ENCODE measurements at regions not wholly inside any gene's neighbourhood (a gene's known extent, or its start where the extent isn't known, plus 50 kb on each side); places are given as distances from the start of the nearest gene placed in this dataset.
"Not testable (repeated sequence)": the region's sequence is repeated elsewhere in the genome, so short reads cannot be mapped to it uniquely, and the experiment has no call there.

- H3K4me1 ChIP-seq (ENCODE audit: control insufficient read depth, insufficient read depth, low read length) = no peaks in the 10 kb centered on the region
- H3K9ac ChIP-seq (ENCODE audit: low read length) = no peak overlapping the region
- no peaks in the 10 kb centered on the region for H3K27me3 ChIP-seq (ENCODE audit: control insufficient read depth, insufficient read depth, low read length)
- H3K4me3 ChIP-seq (ENCODE audit: low read length) = no peak overlapping the region
- no peaks in the 10 kb centered on the region for H3K36me3 ChIP-seq (ENCODE audit: control insufficient read depth, insufficient read depth, low read length)
- no peaks in the 10 kb centered on the region for H3K9me3 ChIP-seq (ENCODE audit: control insufficient read depth, low read length)
Observed at GRCh38 chr14:105879867-105880561, 353.6 kb downstream of the TMEM121 start.

GRCh38 chr14:105880616-105881015 is 354.2 kb downstream of the TMEM121 start:
- H3K9ac ChIP-seq (ENCODE audit: low read length) = no peak overlapping the region
- H3K27me3 ChIP-seq (ENCODE audit: control insufficient read depth, insufficient read depth, low read length) = no peaks in the 10 kb centered on the region
- H3K4me3 ChIP-seq (ENCODE audit: low read length) = no peak overlapping the region
- H3K36me3 ChIP-seq (ENCODE audit: control insufficient read depth, insufficient read depth, low read length) = no peaks in the 10 kb centered on the region
- H3K4me1 ChIP-seq (ENCODE audit: control insufficient read depth, insufficient read depth, low read length) = no peaks in the 10 kb centered on the region
- H3K9me3 ChIP-seq (ENCODE audit: control insufficient read depth, low read length) = no peaks in the 10 kb centered on the region

- no peaks in the 10 kb centered on the region for H3K4me1 ChIP-seq (ENCODE audit: control insufficient read depth, insufficient read depth, low read length)
- H3K9me3 ChIP-seq (ENCODE audit: control insufficient read depth, low read length) = no peaks in the 10 kb centered on the region
- no peak overlapping the region for H3K9ac ChIP-seq (ENCODE audit: low read length)
- H3K36me3 ChIP-seq (ENCODE audit: control insufficient read depth, insufficient read depth, low read length) = no peaks in the 10 kb centered on the region
- no peak overlapping the region for H3K4me3 ChIP-seq (ENCODE audit: low read length)
- no peaks in the 10 kb centered on the region for H3K27me3 ChIP-seq (ENCODE audit: control insufficient read depth, insufficient read depth, low read length)
Observed at GRCh38 chr14:105881021-105881930, 354.9 kb downstream of the TMEM121 start.

GRCh38 chr14:105882011-105882410 is 355.6 kb downstream of the TMEM121 start:
- not testable (repeated sequence) for H3K9ac ChIP-seq (ENCODE audit: low read length); H3K4me3 ChIP-seq (ENCODE audit: low read length); H3K9me3 ChIP-seq (ENCODE audit: control insufficient read depth, low read length); H3K27me3 ChIP-seq (ENCODE audit: control insufficient read depth, insufficient read depth, low read length); H3K36me3 ChIP-seq (ENCODE audit: control insufficient read depth, insufficient read depth, low read length); H3K4me1 ChIP-seq (ENCODE audit: control insufficient read depth, insufficient read depth, low read length)

GRCh38 chr14:105882626-105883025 is 356.2 kb downstream of the TMEM121 start:
- no peaks in the 10 kb centered on the region for H3K9me3 ChIP-seq (ENCODE audit: control insufficient read depth, low read length)
- no peaks in the 10 kb centered on the region for H3K4me1 ChIP-seq (ENCODE audit: control insufficient read depth, insufficient read depth, low read length)
- H3K36me3 ChIP-seq (ENCODE audit: control insufficient read depth, insufficient read depth, low read length) = no peaks in the 10 kb centered on the region
- H3K9ac ChIP-seq (ENCODE audit: low read length) = no peak overlapping the region
- no peaks in the 10 kb centered on the region for H3K27me3 ChIP-seq (ENCODE audit: control insufficient read depth, insufficient read depth, low read length)
- no peak overlapping the region for H3K4me3 ChIP-seq (ENCODE audit: low read length)

- H3K9ac ChIP-seq (ENCODE audit: low read length) = no peak overlapping the region
- no peaks in the 10 kb centered on the region for H3K9me3 ChIP-seq (ENCODE audit: control insufficient read depth, low read length)
- no peaks in the 10 kb centered on the region for H3K4me1 ChIP-seq (ENCODE audit: control insufficient read depth, insufficient read depth, low read length)
- no peaks in the 10 kb centered on the region for H3K27me3 ChIP-seq (ENCODE audit: control insufficient read depth, insufficient read depth, low read length)
- no peak overlapping the region for H3K4me3 ChIP-seq (ENCODE audit: low read length)
- no peaks in the 10 kb centered on the region for H3K36me3 ChIP-seq (ENCODE audit: control insufficient read depth, insufficient read depth, low read length)
Observed at GRCh38 chr14:105883066-105884005, 357.0 kb downstream of the TMEM121 start.

- not testable (repeated sequence) for H3K4me3 ChIP-seq (ENCODE audit: low read length); H3K4me1 ChIP-seq (ENCODE audit: control insufficient read depth, insufficient read depth, low read length); H3K27me3 ChIP-seq (ENCODE audit: control insufficient read depth, insufficient read depth, low read length); H3K36me3 ChIP-seq (ENCODE audit: control insufficient read depth, insufficient read depth, low read length); H3K9ac ChIP-seq (ENCODE audit: low read length); H3K9me3 ChIP-seq (ENCODE audit: control insufficient read depth, low read length)
Observed at GRCh38 chr14:105884192-105884807, 357.9 kb downstream of the TMEM121 start.

- no peaks in the 10 kb centered on the region for H3K4me1 ChIP-seq (ENCODE audit: control insufficient read depth, insufficient read depth, low read length)
- H3K27me3 ChIP-seq (ENCODE audit: control insufficient read depth, insufficient read depth, low read length) = no peaks in the 10 kb centered on the region
- no peak overlapping the region for H3K9ac ChIP-seq (ENCODE audit: low read length)
- no peaks in the 10 kb centered on the region for H3K36me3 ChIP-seq (ENCODE audit: control insufficient read depth, insufficient read depth, low read length)
- no peak overlapping the region for H3K4me3 ChIP-seq (ENCODE audit: low read length)
- H3K9me3 ChIP-seq (ENCODE audit: control insufficient read depth, low read length) = no peaks in the 10 kb centered on the region
Observed at GRCh38 chr14:105884808-105885281, 358.5 kb downstream of the TMEM121 start.

DNA sequence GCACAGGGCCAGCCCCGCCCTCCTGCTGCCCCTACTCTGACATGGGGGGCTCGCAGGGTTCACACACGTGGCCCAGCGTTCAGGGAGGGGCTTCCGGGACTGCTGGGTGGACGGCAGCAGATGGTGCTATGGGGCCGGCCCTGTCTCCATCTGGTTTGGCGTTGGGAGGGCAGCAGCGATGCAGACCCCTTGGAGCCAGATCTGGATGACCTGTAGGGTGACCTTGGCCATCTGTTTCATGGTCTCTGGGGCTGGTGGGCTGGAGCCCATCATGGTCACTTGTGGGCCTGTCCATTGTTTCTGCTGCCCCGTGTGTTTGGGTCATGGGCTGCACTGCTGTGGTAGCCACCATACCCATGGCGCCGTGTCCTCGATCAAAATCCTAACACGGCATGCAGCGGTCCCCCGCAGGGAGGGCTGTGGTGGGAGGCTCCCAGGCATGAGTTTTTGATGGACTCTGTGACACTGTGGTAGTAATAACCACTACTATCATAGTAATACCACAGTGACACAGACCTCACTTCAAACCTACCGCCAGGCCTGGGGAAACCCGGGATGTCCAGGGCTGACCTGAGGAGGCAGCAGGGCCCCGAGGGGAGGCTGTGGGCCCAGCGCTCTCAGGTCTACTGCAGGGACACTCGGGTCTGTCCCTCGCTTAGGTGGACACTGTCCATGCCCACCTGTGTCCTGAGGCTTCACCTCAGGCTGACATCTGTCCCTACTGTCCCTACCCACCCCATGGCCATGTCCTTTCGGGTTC is 359.4 kb downstream of the TMEM121 start:
- Histone ChIP-seq H3K9me3 (ENCODE audit: control insufficient read depth, low read length) (no peaks in the 10 kb centered on the region), H3K4me3 (ENCODE audit: low read length) (no peak overlapping the region)

GRCh38 chr14:105886791-105887191 is 360.4 kb downstream of the TMEM121 start:
- not testable (repeated sequence) for H3K9me3 ChIP-seq (ENCODE audit: control insufficient read depth, low read length); H3K36me3 ChIP-seq (ENCODE audit: control insufficient read depth, insufficient read depth, low read length); H3K27me3 ChIP-seq (ENCODE audit: control insufficient read depth, insufficient read depth, low read length)

More for the DNA sequence above, 359.4 kb downstream of the TMEM121 start:
- Histone ChIP-seq H3K9ac (ENCODE audit: low read length) (no peak overlapping the region), H3K36me3 (ENCODE audit: control insufficient read depth, insufficient read depth, low read length) (no peaks in the 10 kb centered on the region), H3K4me1 (ENCODE audit: control insufficient read depth, insufficient read depth, low read length) (no peaks in the 10 kb centered on the region), H3K27me3 (ENCODE audit: control insufficient read depth, insufficient read depth, low read length) (no peaks in the 10 kb centered on the region)

DNA sequence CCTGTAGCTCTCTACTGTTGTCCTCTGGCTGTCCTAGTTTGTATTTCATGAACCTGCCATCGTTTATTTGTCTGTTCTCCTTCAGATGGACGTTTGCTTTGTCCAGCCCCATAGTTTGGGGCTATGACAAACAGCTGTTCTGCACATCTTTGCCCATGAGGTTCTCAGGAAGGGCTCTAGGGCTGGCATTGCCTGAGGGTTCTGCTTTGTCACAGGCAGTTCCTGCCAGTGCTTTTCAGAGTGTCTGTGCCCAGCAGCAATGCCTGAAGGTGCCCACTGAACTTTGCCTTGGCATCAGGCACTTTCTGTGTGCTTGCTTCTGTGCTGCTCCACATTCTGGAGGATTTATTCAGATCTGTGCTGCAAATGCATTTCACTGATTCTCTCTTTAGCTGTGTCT is 361.3 kb downstream of the TMEM121 start:
- no peaks in the 10 kb centered on the region for H3K4me1 ChIP-seq (ENCODE audit: control insufficient read depth, insufficient read depth, low read length)
- no peak overlapping the region for H3K4me3 ChIP-seq (ENCODE audit: low read length)
- no peaks in the 10 kb centered on the region for H3K27me3 ChIP-seq (ENCODE audit: control insufficient read depth, insufficient read depth, low read length)
- no peak overlapping the region for H3K9ac ChIP-seq (ENCODE audit: low read length)
- no peaks in the 10 kb centered on the region for H3K9me3 ChIP-seq (ENCODE audit: control insufficient read depth, low read length)
- H3K36me3 ChIP-seq (ENCODE audit: control insufficient read depth, insufficient read depth, low read length) = no peaks in the 10 kb centered on the region

More at GRCh38 chr14:105886791-105887191, 360.4 kb downstream of the TMEM121 start:
- H3K9ac ChIP-seq (ENCODE audit: low read length); H3K4me3 ChIP-seq (ENCODE audit: low read length); H3K4me1 ChIP-seq (ENCODE audit: control insufficient read depth, insufficient read depth, low read length): not testable (repeated sequence)
